ENCODE measurements at regions not wholly inside any gene's neighbourhood (a gene's known extent, or its start where the extent isn't known, plus 50 kb on each side); places are given as distances from the start of the nearest gene placed in this dataset.

DNA sequence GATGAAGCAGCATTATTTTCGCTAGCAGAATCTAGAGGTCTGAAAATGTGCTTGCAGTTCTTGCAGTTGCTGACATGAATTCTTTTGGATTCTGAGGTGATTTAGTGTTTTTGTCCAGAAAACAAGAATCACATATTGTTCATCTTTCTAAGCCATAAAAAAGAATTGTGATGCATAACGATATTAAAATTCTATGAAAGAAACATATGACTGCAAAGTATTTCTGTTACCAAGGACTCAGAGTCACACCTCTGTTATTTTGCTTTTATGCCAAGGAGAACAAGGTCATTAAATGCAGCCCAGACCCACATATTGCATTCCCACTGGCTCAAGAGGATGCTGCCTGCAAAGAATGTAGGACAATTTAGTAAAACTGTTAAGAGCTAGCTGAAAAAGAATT lies 299.8 kb upstream of the GPR149 start:
- TF ChIP-seq, protein P1, sequence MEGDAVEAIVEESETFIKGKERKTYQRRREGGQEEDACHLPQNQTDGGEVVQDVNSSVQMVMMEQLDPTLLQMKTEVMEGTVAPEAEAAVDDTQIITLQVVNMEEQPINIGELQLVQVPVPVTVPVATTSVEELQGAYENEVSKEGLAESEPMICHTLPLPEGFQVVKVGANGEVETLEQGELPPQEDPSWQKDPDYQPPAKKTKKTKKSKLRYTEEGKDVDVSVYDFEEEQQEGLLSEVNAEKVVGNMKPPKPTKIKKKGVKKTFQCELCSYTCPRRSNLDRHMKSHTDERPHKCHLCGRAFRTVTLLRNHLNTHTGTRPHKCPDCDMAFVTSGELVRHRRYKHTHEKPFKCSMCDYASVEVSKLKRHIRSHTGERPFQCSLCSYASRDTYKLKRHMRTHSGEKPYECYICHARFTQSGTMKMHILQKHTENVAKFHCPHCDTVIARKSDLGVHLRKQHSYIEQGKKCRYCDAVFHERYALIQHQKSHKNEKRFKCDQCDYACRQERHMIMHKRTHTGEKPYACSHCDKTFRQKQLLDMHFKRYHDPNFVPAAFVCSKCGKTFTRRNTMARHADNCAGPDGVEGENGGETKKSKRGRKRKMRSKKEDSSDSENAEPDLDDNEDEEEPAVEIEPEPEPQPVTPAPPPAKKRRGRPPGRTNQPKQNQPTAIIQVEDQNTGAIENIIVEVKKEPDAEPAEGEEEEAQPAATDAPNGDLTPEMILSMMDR (IDR thresholded peaks at IDR 0.05) = no peak
- no peak for TF ChIP-seq POLR2A (IDR thresholded peaks at IDR 0.05)

All from upper lobe of left lung (tissue), 4 donors.